Fibroblast of mammary gland (primary cell): ENCODE measurements at regions not wholly inside any gene's neighbourhood (a gene's known extent, or its start where the extent isn't known, plus 50 kb on each side); places are given as distances from the start of the nearest gene placed in this dataset.

Experiments
- DNase-seq: peaks from one replicate; pipeline ENCODE4 v3.0.0-alpha.2; 2010; ENCODE audit warnings: low read depth
- H3K4me3 ChIP-seq: 2 replicates; pipeline ENCODE4 v1.5.1; 2011; ENCODE audit warnings: low read depth, mild to moderate bottlenecking, low read length, moderate library complexity; ENCODE audit not compliant: control insufficient read depth
- TF ChIP-seq, protein P1 (sequence below): conservative IDR thresholded peaks from 2 replicates; pipeline ENCODE4 v1.5.1; 2011; ENCODE audit warnings: low read depth, low read length, inconsistent platforms; ENCODE audit not compliant: control insufficient read depth, insufficient read depth

DNA sequence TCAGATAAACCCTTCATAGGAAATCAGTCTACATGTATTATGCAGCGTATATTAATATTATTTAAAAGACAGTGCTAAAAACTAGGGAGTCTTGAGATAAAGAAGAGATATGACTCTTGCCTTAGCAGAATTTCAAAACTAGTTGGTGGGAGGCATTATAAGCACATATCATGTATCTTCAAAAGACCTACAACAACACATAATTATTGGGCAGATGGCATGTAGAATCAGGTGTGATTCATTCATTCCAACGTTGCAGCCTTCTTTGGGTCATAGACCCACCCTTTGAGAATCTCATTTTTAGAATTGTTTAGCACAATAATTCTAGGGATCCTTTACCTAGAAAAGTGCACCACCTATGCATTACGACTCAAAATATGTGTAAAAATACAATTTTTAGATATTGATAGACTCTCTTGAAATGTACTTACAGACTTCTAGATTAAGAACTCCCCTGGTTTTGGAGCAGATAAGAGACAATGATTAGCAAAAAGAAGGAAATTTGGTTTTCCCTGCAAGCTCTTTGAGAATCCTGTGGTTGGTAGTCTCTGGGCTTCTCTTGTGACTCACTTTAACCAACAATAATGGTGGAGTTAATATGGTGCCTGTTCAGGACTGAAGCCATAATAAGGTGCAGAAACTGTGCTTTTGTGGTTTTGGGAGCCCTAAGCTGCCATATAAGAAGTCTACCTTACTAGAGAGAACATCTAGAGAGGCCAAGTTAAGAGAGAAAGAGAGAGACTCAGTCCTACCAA is 85.3 kb upstream of the RGS4 start:
- no peak for DNase-seq
- no peak overlapping the region for H3K4me3 ChIP-seq
- TF ChIP-seq, protein P1, sequence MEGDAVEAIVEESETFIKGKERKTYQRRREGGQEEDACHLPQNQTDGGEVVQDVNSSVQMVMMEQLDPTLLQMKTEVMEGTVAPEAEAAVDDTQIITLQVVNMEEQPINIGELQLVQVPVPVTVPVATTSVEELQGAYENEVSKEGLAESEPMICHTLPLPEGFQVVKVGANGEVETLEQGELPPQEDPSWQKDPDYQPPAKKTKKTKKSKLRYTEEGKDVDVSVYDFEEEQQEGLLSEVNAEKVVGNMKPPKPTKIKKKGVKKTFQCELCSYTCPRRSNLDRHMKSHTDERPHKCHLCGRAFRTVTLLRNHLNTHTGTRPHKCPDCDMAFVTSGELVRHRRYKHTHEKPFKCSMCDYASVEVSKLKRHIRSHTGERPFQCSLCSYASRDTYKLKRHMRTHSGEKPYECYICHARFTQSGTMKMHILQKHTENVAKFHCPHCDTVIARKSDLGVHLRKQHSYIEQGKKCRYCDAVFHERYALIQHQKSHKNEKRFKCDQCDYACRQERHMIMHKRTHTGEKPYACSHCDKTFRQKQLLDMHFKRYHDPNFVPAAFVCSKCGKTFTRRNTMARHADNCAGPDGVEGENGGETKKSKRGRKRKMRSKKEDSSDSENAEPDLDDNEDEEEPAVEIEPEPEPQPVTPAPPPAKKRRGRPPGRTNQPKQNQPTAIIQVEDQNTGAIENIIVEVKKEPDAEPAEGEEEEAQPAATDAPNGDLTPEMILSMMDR, result no peak

DNA sequence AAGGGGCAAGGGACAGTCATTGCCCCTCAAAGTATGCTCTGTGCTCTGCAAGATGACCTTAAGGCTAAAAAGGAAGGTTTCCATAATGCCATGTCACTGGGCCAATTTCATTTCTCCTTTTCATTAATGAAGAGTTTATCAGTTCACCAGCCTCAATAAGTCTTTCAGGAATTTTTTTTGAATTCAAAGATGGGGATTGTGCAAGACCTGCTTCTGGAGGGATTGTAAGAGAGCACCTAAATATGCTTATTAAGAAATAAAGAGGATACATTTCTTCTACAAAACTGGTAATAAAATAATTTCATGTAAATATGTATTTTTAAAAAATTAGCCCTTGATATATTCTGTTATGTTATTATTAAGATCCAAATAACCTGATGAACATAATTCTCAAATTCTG is 86.8 kb upstream of the RGS4 start:
- no peak overlapping the region for H3K4me3 ChIP-seq
- DNase-seq, result no peak
- TF ChIP-seq, protein P1, result no peak

DNA sequence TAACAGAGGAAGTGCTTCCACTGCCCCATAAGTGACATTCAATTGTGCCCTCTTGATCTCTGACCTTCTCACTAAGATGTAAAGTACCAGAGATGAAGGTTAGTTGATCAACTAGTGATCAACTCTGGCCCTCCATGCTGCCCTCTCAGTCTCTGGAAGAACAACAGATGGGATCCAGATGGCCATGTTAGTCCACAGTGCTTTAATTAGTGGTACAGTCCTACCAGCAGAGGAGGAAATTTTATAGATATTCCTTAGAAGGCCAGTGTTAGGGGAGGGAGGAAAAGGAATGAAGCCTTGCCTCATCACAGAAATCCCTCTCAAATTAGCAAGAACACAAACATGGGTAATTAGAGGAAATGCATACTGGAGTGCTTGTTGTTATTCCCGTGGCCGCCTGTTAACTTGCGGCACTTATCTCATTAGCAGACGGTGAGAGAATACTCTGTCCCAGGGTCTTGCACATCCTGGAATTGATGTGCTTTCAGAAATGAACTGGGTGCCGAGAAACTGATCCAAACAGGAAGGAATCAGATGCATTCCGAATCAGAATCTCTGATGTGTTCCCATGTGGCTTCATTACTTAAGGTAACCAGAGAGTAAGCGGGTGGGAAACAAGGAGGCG is 91.1 kb upstream of the RGS4 start:
- no peak overlapping the region for H3K4me3 ChIP-seq
- peak; percentile 58 for DNase-seq
- TF ChIP-seq, protein P1, result no peak

DNA sequence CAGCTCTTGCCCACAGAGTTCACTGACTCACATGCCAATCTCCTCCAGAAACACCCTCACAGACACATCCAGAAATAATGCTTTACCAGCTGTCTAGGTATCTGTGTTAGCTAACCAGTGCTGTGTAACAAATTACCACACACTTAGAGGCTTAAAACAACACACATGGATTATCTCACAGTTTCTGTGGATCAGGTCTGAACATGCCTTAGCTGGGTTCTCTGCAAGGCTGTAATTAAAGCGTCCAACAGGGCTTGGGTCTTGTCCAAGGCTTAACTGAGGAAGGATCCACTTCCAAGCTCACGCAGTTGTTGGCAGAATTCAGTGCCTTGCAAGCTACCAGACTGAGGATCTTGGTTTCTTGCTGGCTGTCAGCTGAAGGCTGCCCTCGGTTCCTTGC is 92.5 kb upstream of the RGS4 start:
- TF ChIP-seq, protein P1, result no peak
- no peak for DNase-seq
- H3K4me3 ChIP-seq, result no peak overlapping the region

DNA sequence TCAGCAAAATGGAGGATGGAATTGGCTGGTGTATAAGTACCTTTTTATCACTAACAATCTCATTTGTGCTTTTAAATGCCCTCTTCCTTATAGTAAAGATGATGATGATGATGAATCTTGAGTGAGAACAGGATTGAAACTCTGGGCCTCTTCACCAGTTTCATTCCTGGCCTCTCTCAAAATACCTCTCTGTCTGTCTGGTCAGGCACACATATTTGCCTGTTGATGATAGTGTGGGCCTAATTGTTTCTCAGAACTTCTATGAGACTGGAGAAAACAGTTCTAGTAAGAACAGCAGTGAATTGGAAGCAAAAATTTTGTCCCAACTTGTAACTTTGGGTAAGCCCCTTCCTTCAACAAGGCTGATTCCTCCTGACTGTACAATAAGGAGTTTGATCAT is 94.4 kb upstream of the RGS4 start:
- TF ChIP-seq, protein P1, result no peak
- DNase-seq, result no peak
- H3K4me3 ChIP-seq, result no peak overlapping the region

DNA sequence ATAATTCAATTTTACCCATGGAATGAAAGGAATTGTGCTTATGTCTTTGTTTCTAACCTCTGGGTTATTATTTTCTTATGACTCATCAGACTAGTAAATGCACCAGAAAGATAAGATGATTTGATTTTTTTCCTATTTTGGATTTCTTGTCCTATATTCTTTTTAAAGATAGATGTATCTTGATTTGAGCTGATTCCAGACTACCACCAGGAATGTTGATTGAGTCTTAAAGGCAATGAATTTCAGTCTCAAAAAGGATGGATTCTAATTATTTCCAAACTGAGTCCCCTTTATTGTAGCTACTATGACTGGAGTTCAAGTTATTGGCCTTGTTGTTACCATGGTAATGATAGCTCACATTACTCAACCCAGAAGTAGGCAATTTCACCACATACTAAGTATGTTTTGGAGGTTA is 95.8 kb upstream of the RGS4 start:
- TF ChIP-seq, protein P1, result no peak
- peak; percentile 86 for DNase-seq
- H3K4me3 ChIP-seq, result no peak overlapping the region
